H1 (cell line): ENCODE measurements at regions not wholly inside any gene's neighbourhood (a gene's known extent, or its start where the extent isn't known, plus 50 kb on each side); places are given as distances from the start of the nearest gene placed in this dataset.

Source experiments
- ASH2L ChIP-seq: fragments of 200-600, 300-600 bp; sonication (generic); IDR thresholded peaks from one replicate; pipeline ENCODE4 v1.7.1; 2017; ENCODE audit warnings: low read length
- BRCA1 ChIP-seq: IDR thresholded peaks from 2 replicates; pipeline ENCODE4 v1.6.1; 2012; ENCODE audit warnings: low read depth, low read length, improper control_type of control experiment
- CBX5 ChIP-seq: fragments of 300-800, 300-1000 bp; sonication (generic); IDR thresholded peaks from 2 replicates; pipeline ENCODE4 v1.7.1; 2016; ENCODE audit warnings: antibody characterized with exemption, low read length, low read depth
- CEBPB ChIP-seq: IDR thresholded peaks from 2 replicates; pipeline ENCODE4 v1.6.1; 2012; ENCODE audit warnings: low read depth, low read length
- CTBP2 ChIP-seq: IDR thresholded peaks from 2 replicates; pipeline ENCODE4 v1.7.0; 2011; ENCODE audit warnings: borderline replicate concordance, mild to moderate bottlenecking, moderate library complexity, mixed read lengths, low read length; ENCODE audit not compliant: insufficient read depth, insufficient read length
- HDAC2 ChIP-seq, 2 experiments: fragments of 300-600 bp in 1 of 2; sonication (generic) in 1 of 2; IDR thresholded peaks; 2 replicates each; pipeline ENCODE4 v1.6.1; 2011 to 2012; ENCODE audit warnings: low read depth in 2 of 2, low read length in 2 of 2, mild to moderate bottlenecking in 2 of 2, moderate library complexity in 2 of 2, borderline replicate concordance in 1 of 2, inconsistent platforms in 1 of 2
- KDM4A ChIP-seq: IDR thresholded peaks from one replicate; pipeline ENCODE4 v1.7.1; 2012; ENCODE audit warnings: low read depth, mild to moderate bottlenecking, moderate library complexity, low read length, inconsistent platforms; ENCODE audit not compliant: severe bottlenecking
- NANOG ChIP-seq: IDR thresholded peaks from 2 replicates; pipeline ENCODE4 v1.6.1; 2011; ENCODE audit warnings: low read length, low read depth, mild to moderate bottlenecking, inconsistent platforms; ENCODE audit not compliant: insufficient read depth, poor library complexity, severe bottlenecking
- PHF8 ChIP-seq: fragments of 200-600 bp; sonication (generic); conservative IDR thresholded peaks from 2 replicates; pipeline ENCODE4 v1.7.1; 2012; ENCODE audit warnings: low read depth, mild to moderate bottlenecking, inconsistent platforms, low read length, moderate library complexity
- RBBP5 ChIP-seq: IDR thresholded peaks from 2 replicates; pipeline ENCODE4 v1.7.1; 2012; ENCODE audit warnings: low read depth, mild to moderate bottlenecking, inconsistent platforms, low read length, moderate library complexity, borderline replicate concordance
- RFX5 ChIP-seq: IDR thresholded peaks from 2 replicates; pipeline ENCODE4 v1.6.1; 2011; ENCODE audit warnings: low read depth, low read length, improper control_type of control experiment, borderline replicate concordance
- SAP30 ChIP-seq: fragments of 300-600 bp; sonication (generic); IDR thresholded peaks from 2 replicates; pipeline ENCODE4 v1.7.1; 2012; ENCODE audit warnings: low read length, moderate library complexity, mild to moderate bottlenecking, inconsistent platforms; ENCODE audit not compliant: insufficient read depth, insufficient replicate concordance
- SUZ12 ChIP-seq: fragments of 200-600 bp; sonication (generic); IDR thresholded peaks from 2 replicates; pipeline ENCODE4 v1.6.1; 2012; ENCODE audit warnings: mild to moderate bottlenecking, inconsistent platforms, low read length, moderate library complexity, mixed read lengths
- TAF1 ChIP-seq: IDR thresholded peaks from 2 replicates; pipeline ENCODE4 v1.6.1; 2011; ENCODE audit warnings: mild to moderate bottlenecking, low read depth, low read length
- TAF7 ChIP-seq: optimal IDR thresholded peaks from 2 replicates; pipeline ENCODE3; 2011; ENCODE audit warnings: low read depth, mild to moderate bottlenecking, inconsistent platforms, low read length, moderate library complexity, borderline replicate concordance
- YY1 ChIP-seq: IDR thresholded peaks from 2 replicates; pipeline ENCODE4 v1.6.1; 2011; ENCODE audit warnings: low read depth, mild to moderate bottlenecking, low read length
- TF ChIP-seq, protein P1 (sequence below): IDR thresholded peaks from 2 replicates; pipeline ENCODE4 v1.6.1; 2012; ENCODE audit warnings: inconsistent platforms
- TF ChIP-seq, protein P2 (sequence below): IDR thresholded peaks from 2 replicates; pipeline ENCODE4 v1.6.1; 2011; ENCODE audit warnings: low read depth, mild to moderate bottlenecking, low read length; ENCODE audit not compliant: insufficient read depth

- TF ChIP-seq NANOG (no peak), RFX5 (no peak), HDAC2 (IDR thresholded peaks at IDR 0.05; ENCODE audit: borderline replicate concordance in 1 of 2, low read depth in 2 of 2, low read length in 2 of 2) (peak in 1 of 2 experiments; percentile 77; a peak in 1 of 4 replicates), YY1 (no peak), TAF1 (0 out of 2 replicates have a peak, but pooled peaks have one; percentile 30), BRCA1 (no peak), CTBP2 (peak; percentile 4), ASH2L (peak; percentile 97), SUZ12 (peak; percentile 51; the same call in 1 of the 2 replicates), PHF8 (peak; percentile 16; the same call in 1 of the 2 replicates), SAP30 (no peak), KDM4A (peak; percentile 95), CEBPB (no peak), TAF7 (peak; percentile 13), CBX5 (no peak), RBBP5 (peak; percentile 73)
- TF ChIP-seq, protein P1, sequence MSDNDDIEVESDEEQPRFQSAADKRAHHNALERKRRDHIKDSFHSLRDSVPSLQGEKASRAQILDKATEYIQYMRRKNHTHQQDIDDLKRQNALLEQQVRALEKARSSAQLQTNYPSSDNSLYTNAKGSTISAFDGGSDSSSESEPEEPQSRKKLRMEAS = 0 out of 2 replicates have a peak, but pooled peaks have one; percentile 12
- TF ChIP-seq, protein P2, sequence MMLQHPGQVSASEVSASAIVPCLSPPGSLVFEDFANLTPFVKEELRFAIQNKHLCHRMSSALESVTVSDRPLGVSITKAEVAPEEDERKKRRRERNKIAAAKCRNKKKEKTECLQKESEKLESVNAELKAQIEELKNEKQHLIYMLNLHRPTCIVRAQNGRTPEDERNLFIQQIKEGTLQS = no peak
- TF ChIP-seq, all 59 proteins: peak for 13
Observed at GRCh38 chr13:94968040-94968756, 255.9 kb upstream of the SOX21 start (continued).
